ENCODE measurements at regions not wholly inside any gene's neighbourhood (a gene's known extent, or its start where the extent isn't known, plus 50 kb on each side); places are given as distances from the start of the nearest gene placed in this dataset.

GRCh38 chr13:70385852-70386251 is 277.6 kb upstream of the KLHL1 start:
- TF ChIP-seq REST (IDR thresholded peaks at IDR 0.05) (no peak), CEBPB (IDR thresholded peaks at IDR 0.05) (no peak), FOSL2 (IDR thresholded peaks at IDR 0.05) (no peak), FOSL2 (CRISPR knock-in tag; IDR thresholded peaks at IDR 0.05) (no peak), ELK1 (IDR thresholded peaks at IDR 0.05; ENCODE audit: low read depth, low read length) (no peak)
- ChIA-PET CTCF (no interaction called here), POLR2A (no interaction called here)
- no peak for ATAC-seq
- 60% methylated on average over 3 of the region's 4 CpGs for WGBS (ENCODE audit: missing lambda C conversion rate)
- Histone ChIP-seq H3K27ac (no peak overlapping the region), H3K9me3 (no peaks in the 10 kb centered on the region), H3K4me2 (no peak overlapping the region), H3K4me1 (no peaks in the 10 kb centered on the region), H3K4me3 (no peak overlapping the region)
- FAIRE-seq = no peak
- no peak for DNase-seq (ENCODE audit: low read depth in 1 of 2, low spot score in 1 of 2)

GRCh38 chr13:70384156-70384555 is 275.9 kb upstream of the KLHL1 start:
- Histone ChIP-seq H3K4me3 (no peak overlapping the region), H3K4me1 (no peaks in the 10 kb centered on the region), H3K4me2 (no peak overlapping the region), H3K9me3 (no peaks in the 10 kb centered on the region), H3K27ac (no peak overlapping the region)
- ChIA-PET POLR2A (no interaction called here), CTCF (no interaction called here)
- FAIRE-seq (no peak), DNase-seq (ENCODE audit: low read depth in 1 of 2, low spot score in 1 of 2) (no peak), ATAC-seq (no peak)
- no peak for TF ChIP-seq BHLHE40 (IDR thresholded peaks at IDR 0.05; ENCODE audit: low read depth, low read length)
- TF ChIP-seq, protein P1, sequence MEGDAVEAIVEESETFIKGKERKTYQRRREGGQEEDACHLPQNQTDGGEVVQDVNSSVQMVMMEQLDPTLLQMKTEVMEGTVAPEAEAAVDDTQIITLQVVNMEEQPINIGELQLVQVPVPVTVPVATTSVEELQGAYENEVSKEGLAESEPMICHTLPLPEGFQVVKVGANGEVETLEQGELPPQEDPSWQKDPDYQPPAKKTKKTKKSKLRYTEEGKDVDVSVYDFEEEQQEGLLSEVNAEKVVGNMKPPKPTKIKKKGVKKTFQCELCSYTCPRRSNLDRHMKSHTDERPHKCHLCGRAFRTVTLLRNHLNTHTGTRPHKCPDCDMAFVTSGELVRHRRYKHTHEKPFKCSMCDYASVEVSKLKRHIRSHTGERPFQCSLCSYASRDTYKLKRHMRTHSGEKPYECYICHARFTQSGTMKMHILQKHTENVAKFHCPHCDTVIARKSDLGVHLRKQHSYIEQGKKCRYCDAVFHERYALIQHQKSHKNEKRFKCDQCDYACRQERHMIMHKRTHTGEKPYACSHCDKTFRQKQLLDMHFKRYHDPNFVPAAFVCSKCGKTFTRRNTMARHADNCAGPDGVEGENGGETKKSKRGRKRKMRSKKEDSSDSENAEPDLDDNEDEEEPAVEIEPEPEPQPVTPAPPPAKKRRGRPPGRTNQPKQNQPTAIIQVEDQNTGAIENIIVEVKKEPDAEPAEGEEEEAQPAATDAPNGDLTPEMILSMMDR (IDR thresholded peaks at IDR 0.05) = no peak
- TF ChIP-seq RAD21 (conservative IDR thresholded peaks at IDR 0.05 in 1 of 2, IDR thresholded peaks at IDR 0.05 in 1 of 2) = no peak
- TF ChIP-seq NFE2L2 (conservative IDR thresholded peaks at IDR 0.05; ENCODE audit: low read length) = no peak
- TF ChIP-seq MAFK (IDR thresholded peaks at IDR 0.05; ENCODE audit: partially characterized antibody) = no peak
- no peak for TF ChIP-seq RFX5 (IDR thresholded peaks at IDR 0.05)
- 42% methylated on average over 3 of the region's 3 CpGs for WGBS (ENCODE audit: missing lambda C conversion rate)

- no peak for DNase-seq (ENCODE audit: low read depth in 1 of 2, low spot score in 1 of 2)
- WGBS (ENCODE audit: missing lambda C conversion rate) = 23% methylated on average over 2 of the region's 2 CpGs
- Histone ChIP-seq H3K27ac (no peak overlapping the region), H3K9me3 (no peaks in the 10 kb centered on the region), H3K4me2 (no peak overlapping the region), H3K4me1 (no peaks in the 10 kb centered on the region), H3K4me3 (no peak overlapping the region)
- ChIA-PET POLR2A (no interaction called here), CTCF (no interaction called here)
- TF ChIP-seq HEYL (CRISPR knock-in tag; IDR thresholded peaks at IDR 0.05) (no peak), ZFP36 (IDR thresholded peaks at IDR 0.05; ENCODE audit: borderline replicate concordance, partially characterized antibody) (no peak), EHF (CRISPR knock-in tag; IDR thresholded peaks at IDR 0.05) (no peak)
- no peak for ATAC-seq
- FAIRE-seq = no peak
These were observed 272.6 kb upstream of the KLHL1 start for GRCh38 chr13:70380809-70381208.

- CTCF ChIA-PET = no interaction called here
- no peak for DNase-seq (ENCODE audit: low read depth in 1 of 2, low spot score in 1 of 2)
- POLR2A ChIA-PET = no interaction called here
- TF ChIP-seq, protein P2, sequence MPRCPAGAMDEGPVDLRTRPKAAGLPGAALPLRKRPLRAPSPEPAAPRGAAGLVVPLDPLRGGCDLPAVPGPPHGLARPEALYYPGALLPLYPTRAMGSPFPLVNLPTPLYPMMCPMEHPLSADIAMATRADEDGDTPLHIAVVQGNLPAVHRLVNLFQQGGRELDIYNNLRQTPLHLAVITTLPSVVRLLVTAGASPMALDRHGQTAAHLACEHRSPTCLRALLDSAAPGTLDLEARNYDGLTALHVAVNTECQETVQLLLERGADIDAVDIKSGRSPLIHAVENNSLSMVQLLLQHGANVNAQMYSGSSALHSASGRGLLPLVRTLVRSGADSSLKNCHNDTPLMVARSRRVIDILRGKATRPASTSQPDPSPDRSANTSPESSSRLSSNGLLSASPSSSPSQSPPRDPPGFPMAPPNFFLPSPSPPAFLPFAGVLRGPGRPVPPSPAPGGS (IDR thresholded peaks at IDR 0.05) = no peak
- TF ChIP-seq NPAS2 (CRISPR knock-in tag; IDR thresholded peaks at IDR 0.05; ENCODE audit: borderline replicate concordance) = no peak
- TF ChIP-seq, protein P3, sequence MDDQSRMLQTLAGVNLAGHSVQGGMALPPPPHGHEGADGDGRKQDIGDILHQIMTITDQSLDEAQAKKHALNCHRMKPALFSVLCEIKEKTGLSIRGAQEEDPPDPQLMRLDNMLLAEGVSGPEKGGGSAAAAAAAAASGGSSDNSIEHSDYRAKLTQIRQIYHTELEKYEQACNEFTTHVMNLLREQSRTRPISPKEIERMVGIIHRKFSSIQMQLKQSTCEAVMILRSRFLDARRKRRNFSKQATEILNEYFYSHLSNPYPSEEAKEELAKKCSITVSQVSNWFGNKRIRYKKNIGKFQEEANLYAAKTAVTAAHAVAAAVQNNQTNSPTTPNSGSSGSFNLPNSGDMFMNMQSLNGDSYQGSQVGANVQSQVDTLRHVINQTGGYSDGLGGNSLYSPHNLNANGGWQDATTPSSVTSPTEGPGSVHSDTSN (IDR thresholded peaks at IDR 0.05) = no peak
- no peak for TF ChIP-seq BHLHE40 (IDR thresholded peaks at IDR 0.05; ENCODE audit: low read depth, low read length)
- TF ChIP-seq, protein P4, sequence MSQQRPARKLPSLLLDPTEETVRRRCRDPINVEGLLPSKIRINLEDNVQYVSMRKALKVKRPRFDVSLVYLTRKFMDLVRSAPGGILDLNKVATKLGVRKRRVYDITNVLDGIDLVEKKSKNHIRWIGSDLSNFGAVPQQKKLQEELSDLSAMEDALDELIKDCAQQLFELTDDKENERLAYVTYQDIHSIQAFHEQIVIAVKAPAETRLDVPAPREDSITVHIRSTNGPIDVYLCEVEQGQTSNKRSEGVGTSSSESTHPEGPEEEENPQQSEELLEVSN (IDR thresholded peaks at IDR 0.05; ENCODE audit: borderline replicate concordance, low read depth) = no peak
- TF ChIP-seq POLR2A (IDR thresholded peaks at IDR 0.05; ENCODE audit: low read length) = no peak
- no peak for TF ChIP-seq ZNF302 (CRISPR knock-in tag; IDR thresholded peaks at IDR 0.05)
These were observed 267.5 kb upstream of the KLHL1 start for GRCh38 chr13:70375718-70376117.

More at GRCh38 chr13:70375718-70376117, 267.5 kb upstream of the KLHL1 start:
- Histone ChIP-seq H3K27ac (no peak overlapping the region), H3K4me3 (no peak overlapping the region), H3K4me1 (no peaks in the 10 kb centered on the region), H3K4me2 (no peak overlapping the region), H3K9me3 (no peaks in the 10 kb centered on the region)
- WGBS (ENCODE audit: missing lambda C conversion rate) = 34% methylated on average over 2 of the region's 2 CpGs
- FAIRE-seq (no peak), ATAC-seq (no peak)
